ENCODE measurements at regions not wholly inside any gene's neighbourhood (a gene's known extent, or its start where the extent isn't known, plus 50 kb on each side); places are given as distances from the start of the nearest gene placed in this dataset.

- no peak for DNase-seq
Observed at GRCh38 chr4:14668296-14668695, 334.0 kb upstream of the CPEB2 start.

GRCh38 chr4:14669371-14669770 is 332.9 kb upstream of the CPEB2 start:
- DNase-seq: no peak

- no peak for DNase-seq
Observed at GRCh38 chr4:14671146-14671545, 331.1 kb upstream of the CPEB2 start.

GRCh38 chr4:14675279-14675985 is 326.8 kb upstream of the CPEB2 start:
- DNase-seq: no peak

- no peak for DNase-seq
Observed at GRCh38 chr4:14679906-14680305, 322.4 kb upstream of the CPEB2 start.

- DNase-seq: no peak
Observed at GRCh38 chr4:14681330-14681729, 321.0 kb upstream of the CPEB2 start.

GRCh38 chr4:14693728-14694127 is 308.6 kb upstream of the CPEB2 start:
- DNase-seq: no peak

- DNase-seq: no peak
Observed at GRCh38 chr4:14695095-14695845, 307.0 kb upstream of the CPEB2 start.

GRCh38 chr4:14700083-14700482 is 302.2 kb upstream of the CPEB2 start:
- no peak for DNase-seq

- no peak for DNase-seq
Observed at GRCh38 chr4:14700544-14700943, 301.7 kb upstream of the CPEB2 start.

GRCh38 chr4:14701389-14701788 is 300.9 kb upstream of the CPEB2 start:
- DNase-seq: no peak

GRCh38 chr4:14701896-14702295 is 300.4 kb upstream of the CPEB2 start:
- no peak for DNase-seq

GRCh38 chr4:14708574-14708973 is 293.7 kb upstream of the CPEB2 start:
- no peak for DNase-seq

GRCh38 chr4:14711259-14711658 is 291.0 kb upstream of the CPEB2 start:
- no peak for DNase-seq

GRCh38 chr4:14716691-14717090 is 285.6 kb upstream of the CPEB2 start:
- DNase-seq: no peak

- no peak for DNase-seq
Observed at GRCh38 chr4:14719053-14719452, 283.2 kb upstream of the CPEB2 start.

- no peak for DNase-seq
Observed at GRCh38 chr4:14726441-14726840, 275.8 kb upstream of the CPEB2 start.

- DNase-seq: no peak
Observed at GRCh38 chr4:14726877-14727361, 275.4 kb upstream of the CPEB2 start.

- DNase-seq: no peak
Observed at GRCh38 chr4:14729282-14730000, 272.8 kb upstream of the CPEB2 start.

GRCh38 chr4:14742054-14742453 is 260.2 kb upstream of the CPEB2 start:
- no peak for DNase-seq

- no peak for DNase-seq
Observed at GRCh38 chr4:14743172-14743571, 259.1 kb upstream of the CPEB2 start.

GRCh38 chr4:14743601-14744000 is 258.7 kb upstream of the CPEB2 start:
- DNase-seq: no peak

- DNase-seq: no peak
Observed at GRCh38 chr4:14744346-14744745, 257.9 kb upstream of the CPEB2 start.

GRCh38 chr4:14749910-14750309 is 252.4 kb upstream of the CPEB2 start:
- DNase-seq: peak; percentile 10

Measured in NCI-H1092 (cell line).